PC-9 (cell line): ENCODE measurements at regions not wholly inside any gene's neighbourhood (a gene's known extent, or its start where the extent isn't known, plus 50 kb on each side); places are given as distances from the start of the nearest gene placed in this dataset.

Experiments
- EZH2 ChIP-seq: fragments of 200-600 bp; sonication (generic); IDR thresholded peaks from 2 replicates; pipeline ENCODE4 v1.8.0; 2017; ENCODE audit warnings: antibody characterized with exemption, low read depth
- TF ChIP-seq, protein P1 (sequence below): fragments of 200-600 bp; sonication (generic); conservative IDR thresholded peaks from 2 replicates; pipeline ENCODE4 v1.6.1; 2017; ENCODE audit warnings: mixed run types, antibody characterized with exemption, mild to moderate bottlenecking, moderate library complexity

- TF ChIP-seq, protein P1, sequence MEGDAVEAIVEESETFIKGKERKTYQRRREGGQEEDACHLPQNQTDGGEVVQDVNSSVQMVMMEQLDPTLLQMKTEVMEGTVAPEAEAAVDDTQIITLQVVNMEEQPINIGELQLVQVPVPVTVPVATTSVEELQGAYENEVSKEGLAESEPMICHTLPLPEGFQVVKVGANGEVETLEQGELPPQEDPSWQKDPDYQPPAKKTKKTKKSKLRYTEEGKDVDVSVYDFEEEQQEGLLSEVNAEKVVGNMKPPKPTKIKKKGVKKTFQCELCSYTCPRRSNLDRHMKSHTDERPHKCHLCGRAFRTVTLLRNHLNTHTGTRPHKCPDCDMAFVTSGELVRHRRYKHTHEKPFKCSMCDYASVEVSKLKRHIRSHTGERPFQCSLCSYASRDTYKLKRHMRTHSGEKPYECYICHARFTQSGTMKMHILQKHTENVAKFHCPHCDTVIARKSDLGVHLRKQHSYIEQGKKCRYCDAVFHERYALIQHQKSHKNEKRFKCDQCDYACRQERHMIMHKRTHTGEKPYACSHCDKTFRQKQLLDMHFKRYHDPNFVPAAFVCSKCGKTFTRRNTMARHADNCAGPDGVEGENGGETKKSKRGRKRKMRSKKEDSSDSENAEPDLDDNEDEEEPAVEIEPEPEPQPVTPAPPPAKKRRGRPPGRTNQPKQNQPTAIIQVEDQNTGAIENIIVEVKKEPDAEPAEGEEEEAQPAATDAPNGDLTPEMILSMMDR, result no peak
- TF ChIP-seq EZH2, result no peak
Observed at GRCh38 chr5:57655228-57655627, 172.6 kb upstream of the ACTBL2 start.
